NCI-H128 (cell line): ENCODE measurements at regions not wholly inside any gene's neighbourhood (a gene's known extent, or its start where the extent isn't known, plus 50 kb on each side); places are given as distances from the start of the nearest gene placed in this dataset.
"Not testable (repeated sequence)": the region's sequence is repeated elsewhere in the genome, so short reads cannot be mapped to it uniquely, and the experiment has no call there.

Experiments
- DNase-seq: peaks from one replicate; lab custom pipeline; 2025; ENCODE audit not compliant: unreplicated experiment; lab: John Stamatoyannopoulos, UW

DNA sequence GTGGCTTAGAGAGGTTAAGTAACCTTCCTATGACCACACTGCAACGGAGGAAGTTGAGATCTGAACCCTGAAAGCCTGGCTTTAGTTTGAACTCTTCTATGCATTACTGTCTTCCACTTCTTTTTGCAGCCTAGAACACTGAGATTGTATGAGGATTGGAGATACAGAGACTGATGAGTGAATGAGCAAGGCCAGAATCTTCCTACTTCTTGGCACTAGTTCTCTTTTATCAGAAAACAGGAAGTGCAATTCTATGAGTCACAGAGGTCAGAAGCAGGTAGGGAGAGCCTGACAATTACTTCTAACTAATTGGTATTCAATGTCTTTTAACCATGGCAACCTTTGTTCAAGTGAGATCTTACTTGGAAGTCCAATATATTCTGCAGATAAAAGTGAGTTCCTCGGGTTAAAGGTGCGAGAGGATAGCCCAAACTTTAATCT lies 219.0 kb downstream of the SHQ1 start:
- DNase-seq: no peak

DNA sequence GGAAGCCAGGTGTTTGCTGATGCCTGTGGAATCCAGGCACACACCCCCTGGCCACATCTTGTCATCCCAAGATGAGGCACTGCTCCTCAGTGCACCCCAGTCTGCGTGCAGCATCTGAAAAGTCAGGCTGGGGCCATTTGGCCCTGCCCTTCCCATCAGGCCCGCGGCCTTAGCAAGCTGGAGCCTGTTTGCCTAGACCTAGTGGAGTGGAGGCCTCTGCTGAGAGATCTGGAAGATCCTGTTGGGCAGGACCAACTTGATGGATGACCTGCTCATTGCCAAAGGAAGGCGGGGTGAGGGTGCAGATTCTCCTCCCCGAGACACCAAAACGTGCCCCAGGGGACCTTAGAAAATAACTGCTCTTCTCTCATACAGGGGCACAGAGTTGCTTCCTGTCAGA lies 220.2 kb downstream of the SHQ1 start:
- no peak for DNase-seq

DNA sequence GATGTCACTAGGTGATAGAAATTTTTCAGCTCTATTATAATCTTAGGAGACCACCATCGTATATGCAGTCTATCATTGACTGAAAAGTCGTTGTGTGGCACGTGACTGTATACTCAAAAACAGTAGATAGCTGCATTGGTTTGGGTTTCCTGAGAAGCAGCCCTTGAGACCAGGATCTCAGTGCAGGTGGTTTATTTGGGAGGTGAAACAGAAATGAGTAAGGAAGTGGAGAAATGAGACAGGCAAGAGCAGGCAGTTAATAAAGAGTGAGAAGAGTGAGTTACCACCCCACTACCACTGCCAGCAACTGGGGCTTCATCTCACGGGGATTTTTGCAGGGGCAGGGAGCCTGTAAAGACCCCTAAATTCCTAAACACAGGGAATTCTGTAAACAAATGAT lies 221.0 kb downstream of the SHQ1 start:
- no peak for DNase-seq

DNA sequence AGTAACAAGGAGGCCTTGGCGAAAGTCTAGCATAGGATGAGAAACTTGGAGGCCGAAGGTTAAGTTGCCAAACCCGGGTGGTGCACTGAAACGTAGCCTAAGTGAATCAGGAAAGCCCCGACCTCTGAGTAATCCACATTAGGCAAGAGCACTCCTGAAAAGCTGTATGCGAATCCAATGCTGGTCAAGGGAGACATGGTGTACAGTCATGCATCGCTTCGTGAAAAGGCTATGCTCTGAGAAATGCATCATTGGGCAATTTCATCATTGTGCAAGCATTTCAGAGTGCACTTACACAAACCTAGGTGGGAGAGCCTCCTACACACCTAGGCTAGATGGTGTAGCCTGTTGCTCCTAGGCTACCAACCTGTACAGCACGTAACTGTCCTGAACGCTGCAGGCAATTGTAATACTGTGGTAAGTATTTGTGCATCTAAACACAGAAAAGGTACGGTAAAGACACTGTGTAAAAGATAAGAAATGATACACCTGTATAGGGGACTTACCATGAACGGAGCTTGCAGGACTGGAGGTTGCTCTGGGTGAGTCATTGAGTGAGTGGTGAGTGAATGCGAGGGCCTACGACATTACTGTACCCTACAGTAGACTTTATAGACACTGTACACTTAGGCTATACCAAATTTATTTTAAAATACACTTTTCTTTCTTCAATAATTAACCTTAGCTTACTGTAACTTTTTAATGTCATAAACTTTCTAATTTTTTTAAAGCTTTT lies 222.5 kb downstream of the SHQ1 start:
- DNase-seq: no peak

DNA sequence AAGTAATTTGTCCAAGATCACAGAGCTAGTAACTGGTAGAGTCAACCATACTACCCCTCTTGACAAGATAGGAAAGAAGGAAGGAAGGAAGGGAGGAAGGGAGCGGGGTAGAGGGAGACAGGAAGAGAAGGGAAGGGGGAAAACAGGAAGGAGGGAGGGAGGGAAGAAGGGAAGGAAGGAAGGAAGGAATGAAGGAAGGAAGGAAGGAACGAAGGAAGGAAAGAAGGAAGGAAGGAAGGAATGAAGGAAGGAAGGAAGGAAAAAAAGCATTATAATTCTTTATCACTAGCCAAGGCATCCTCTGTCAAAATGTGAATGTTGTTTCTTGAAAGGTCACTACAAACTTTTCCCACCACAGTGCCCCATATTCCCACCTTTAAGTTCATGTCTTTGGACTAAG lies 223.6 kb downstream of the SHQ1 start:
- DNase-seq: no peak

DNA sequence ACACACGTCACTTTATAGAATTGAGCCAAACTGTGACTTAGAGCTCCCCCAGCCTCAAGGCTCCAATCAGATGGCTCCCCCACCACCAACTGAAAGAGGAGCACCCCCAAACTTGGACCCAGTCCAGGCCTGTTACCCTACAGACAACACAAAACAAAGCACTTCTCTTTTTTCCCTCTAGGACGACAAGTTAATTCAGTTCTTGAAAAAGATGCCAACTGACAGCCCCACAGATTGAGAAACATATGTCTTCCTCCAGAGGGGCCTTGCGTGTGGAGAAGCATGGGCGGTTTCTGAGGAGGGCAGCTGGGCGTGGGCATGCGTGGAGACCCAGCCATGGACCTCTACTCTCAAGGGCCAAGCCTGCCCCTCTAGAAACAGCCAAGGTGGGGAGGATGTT lies 229.5 kb downstream of the SHQ1 start:
- DNase-seq: no peak

DNA sequence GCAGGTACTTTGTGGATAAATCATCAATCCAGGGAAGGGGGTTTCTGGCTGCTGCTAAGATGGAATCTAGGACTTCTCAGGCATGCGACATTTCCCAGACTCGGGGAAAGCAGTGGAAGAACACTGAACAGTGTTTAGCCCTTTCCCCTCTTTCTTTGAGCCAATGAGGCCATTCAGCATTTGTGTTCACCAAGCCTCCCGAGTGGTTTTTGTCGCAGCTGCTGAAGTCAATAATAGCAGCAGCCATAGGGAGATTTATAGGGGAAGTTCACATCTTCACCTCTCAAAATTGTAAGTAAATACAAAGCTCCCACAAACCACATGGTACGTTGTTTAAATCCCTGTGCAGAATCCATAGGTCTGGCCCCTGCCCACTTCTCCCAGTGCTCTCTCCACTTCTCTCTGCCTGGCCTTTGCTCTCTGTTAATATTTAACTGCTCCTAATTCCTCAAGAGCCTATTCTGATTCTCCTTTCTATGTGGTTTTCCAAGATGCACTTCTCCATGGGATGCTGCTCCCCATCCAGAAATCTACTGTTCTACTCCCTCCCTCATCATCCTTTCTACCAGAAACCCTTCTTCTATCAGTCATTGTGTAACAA lies 230.7 kb downstream of the SHQ1 start:
- no peak for DNase-seq

DNA sequence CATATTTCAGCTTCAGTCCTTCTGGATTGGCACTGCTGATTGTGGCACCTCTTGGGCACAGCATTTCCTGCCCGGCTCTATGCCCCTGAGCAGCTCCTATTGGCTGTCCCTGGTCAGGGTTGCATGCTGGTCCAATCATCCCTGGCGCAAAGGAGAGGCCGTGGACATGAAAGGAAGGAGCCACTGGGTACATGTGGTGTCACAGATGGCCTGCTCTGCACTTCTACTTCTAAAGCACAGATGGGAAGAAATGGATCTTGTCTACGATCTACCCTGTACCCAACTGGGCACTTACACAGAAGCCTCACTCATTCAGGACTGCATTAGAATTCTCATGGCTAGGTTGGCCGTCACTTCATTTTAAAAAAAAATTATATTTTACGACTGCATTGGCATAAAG lies 232.5 kb downstream of the SHQ1 start:
- no peak for DNase-seq

DNA sequence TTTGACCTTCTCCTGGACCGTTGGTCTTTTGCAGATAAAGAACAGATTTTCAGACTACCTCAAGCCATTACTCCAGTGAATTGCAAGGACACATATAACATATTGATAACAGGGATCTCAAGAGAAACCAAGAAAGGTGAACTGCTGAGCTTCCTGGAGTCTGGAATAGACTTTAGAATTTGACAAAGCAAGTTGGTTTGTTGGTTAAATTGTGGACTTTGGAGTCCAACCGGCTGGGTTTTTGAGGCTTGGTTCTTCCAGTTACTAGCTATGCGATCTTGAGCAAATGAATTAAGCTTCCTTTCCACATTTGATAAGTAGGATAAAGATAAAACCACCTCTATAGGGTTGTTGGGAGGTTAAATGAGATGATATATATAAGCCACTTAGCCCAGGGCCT lies 233.1 kb downstream of the SHQ1 start:
- DNase-seq: no peak

DNA sequence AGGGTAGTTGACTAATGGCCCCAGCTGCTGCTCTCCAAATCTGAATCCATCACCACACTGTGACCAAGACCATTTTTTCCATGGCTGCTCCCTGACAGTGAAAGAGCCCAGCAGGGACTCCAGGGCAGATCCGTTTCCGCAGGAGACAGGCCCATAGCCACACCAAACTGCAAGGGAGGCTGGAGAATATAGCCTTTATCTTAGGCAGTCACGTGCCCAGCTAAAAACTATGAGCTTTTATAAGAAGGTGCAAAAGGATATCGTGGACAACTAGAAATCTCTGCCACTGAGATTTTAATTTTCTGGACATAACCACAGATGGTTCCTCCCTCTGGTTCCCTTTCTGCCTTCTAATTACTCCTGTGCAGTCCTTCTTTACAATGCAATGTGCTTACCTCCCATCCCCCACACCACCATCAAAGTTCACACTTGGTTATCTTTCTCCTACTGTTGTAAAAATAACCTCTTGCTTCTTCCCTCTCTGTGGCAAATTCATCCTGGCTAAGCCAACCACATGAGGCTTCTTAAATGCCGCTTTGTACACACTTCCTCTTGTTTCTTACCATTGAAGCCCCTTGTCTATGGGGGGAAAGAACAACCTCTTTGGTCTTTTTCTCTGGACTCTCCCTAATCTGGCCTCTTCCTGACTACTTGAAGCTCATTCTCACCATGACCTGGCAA lies 233.7 kb downstream of the SHQ1 start:
- DNase-seq: no peak

DNA sequence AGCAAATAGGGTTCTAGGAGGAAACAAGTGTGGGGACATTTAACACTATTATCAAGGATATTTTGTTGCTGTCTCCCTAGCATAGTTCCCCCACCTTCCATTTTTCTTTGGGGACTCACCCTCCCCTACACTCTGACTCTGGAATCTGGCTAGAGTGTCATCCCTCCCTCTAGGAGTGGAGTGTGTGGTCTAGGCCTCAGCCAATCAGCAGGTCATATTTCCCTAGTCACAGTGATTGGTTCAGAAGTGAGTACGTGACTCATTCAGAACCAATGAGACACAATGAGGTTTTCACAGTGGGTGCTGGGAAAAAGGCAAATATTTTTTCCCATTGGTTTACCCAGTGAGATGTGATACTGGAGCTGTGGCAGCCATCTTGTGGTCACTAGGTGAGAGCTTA lies 234.4 kb downstream of the SHQ1 start:
- no peak for DNase-seq

DNA sequence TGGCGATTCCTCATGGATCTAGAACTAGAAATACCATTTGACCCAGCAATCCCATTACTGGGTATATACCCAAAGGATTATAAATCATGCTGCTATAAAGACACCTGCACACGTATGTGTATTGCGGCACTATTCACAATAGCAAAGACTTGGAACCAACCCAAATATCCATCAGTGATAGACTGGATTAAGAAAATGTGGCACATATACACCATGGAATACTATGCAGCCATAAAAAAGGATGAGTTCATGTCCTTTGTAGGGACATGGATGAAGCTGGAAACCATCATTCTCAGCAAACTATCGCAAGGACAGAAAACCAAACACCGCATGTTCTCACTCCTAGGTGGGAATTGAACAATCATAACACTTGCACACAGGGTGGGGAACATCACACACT lies 239.1 kb downstream of the SHQ1 start:
- not testable (repeated sequence) for DNase-seq

DNA sequence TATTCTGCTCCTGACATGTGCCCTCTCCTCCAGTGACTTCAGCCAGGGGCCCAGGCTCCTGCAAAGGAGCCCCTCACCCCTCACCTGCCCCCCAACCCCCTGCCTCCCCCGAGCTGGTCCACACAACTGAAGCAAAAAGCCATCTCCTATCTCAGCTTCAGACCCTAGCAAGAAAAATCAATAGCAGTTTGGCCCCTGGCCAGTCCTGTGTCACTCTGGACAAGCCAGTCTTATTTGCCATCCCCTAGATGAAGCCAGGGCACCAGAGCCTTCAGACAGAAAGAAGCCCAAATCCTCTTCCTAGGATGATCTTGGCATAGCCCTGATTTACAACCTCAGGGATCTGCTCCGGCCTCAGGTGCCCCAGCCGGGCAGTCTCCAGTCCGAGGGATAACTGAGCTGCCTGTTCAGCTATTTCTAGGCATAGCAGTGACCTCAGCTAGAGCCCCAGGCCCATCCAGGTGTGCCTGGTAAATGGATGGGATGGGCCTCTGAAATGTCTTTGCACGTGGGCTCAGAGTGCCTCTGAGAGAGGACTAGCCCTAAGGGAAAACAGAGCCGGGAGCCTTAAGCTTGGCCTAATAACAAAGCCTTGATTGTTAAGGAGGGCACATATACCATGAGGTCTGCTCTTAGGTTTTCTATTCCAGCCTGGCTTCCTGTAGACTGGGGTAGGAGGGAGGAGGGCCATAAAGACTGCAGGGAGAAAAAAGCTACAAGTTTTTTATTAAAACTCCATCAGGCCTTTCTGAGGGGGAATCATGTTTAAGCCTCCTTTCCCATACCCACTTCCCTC lies 242.0 kb downstream of the SHQ1 start:
- no peak for DNase-seq

DNA sequence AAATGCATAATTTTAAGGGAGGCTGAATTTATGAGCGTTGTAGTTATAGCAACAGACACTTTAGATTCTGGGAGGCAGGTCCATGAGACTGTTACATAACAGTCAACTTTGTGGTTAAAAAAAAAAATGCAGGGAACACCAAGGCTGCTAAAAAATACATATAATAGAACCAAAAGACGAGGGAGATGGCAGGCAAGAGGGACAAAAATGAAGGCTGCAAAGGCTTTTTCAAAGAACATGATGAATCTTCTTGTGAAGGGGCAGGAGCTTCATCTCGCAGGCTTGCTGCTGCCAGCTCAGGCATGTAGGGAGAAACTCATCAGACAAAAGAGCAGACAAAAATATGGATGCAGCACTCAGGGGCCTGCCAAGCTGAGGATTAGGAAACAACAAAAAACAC lies 243.9 kb downstream of the SHQ1 start:
- DNase-seq: no peak

DNA sequence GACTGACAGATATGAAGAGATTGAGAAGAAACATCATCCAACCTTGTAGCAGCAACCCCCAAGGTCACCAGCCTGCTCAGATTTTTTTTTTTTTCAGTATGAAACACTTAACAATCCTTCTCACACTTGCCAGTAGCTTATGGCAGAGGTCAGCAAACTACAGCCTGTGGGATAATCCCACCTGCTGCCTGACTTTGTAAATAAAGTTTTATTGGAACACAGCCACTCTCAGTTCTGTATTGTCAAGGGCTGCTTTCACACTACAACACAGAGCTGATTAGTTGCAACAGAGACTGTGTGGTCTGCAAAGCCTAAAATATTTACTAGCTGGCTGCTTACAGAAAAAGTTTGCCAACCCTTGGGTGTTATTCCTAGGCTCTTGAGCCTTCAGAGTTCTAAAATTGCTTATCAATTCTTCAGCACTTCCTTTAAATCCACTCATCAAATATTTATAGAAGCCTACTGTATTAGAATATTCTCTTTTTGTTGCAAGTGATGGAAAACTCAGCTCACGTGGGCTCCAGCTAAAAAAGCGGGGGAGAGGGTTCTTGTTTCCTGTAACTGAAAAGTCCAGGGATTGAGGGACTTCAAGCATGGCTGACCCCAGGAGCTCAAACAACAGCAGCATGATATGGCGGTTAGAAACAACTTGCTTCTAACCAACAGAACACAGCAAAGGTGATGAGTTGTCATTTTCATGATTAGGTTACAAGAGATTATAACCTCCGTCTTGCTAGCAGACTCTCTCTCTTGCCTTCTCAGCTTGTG lies 246.1 kb downstream of the SHQ1 start:
- no peak for DNase-seq

DNA sequence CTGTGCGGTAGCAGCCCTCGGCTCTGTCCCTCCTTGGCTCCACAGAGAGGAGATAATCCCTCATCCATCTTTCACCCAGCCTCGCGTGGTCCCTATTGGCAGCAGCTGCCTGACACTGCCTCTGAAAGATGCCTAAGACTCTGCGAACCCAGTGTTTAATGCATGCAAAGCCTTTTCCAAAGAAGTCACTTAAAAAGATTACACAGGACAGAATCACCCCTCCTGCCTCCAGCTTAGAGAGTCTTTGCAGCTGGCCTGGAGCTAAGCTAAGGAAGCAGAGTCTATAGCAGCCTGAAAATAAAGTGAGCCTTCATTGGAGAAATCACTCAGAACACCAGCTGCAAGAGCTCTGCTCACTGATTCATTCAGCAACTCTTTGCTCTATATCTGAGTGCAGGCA lies 247.2 kb downstream of the SHQ1 start:
- DNase-seq: no peak

DNA sequence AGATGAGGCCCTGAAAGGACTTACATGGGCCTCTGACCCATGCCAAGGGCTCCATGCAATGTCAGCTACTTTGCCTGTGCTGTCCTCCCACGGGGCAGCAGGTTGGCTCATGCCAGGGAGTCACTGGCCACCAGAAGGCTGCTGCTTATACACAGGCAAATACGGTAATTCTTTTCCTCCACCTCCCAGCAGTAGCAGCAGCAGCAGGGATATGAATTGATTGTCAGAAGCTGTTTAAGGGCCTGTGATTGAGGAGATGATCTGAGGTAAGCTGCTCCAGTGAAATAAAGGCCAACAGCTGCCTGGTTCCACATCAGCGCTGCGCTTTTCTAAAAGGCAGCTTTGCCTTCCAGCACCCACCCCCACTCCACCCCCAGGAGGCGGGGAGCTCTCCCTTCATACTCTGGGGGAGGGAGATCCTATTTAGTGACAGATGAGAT lies 250.5 kb downstream of the SHQ1 start:
- no peak for DNase-seq

DNA sequence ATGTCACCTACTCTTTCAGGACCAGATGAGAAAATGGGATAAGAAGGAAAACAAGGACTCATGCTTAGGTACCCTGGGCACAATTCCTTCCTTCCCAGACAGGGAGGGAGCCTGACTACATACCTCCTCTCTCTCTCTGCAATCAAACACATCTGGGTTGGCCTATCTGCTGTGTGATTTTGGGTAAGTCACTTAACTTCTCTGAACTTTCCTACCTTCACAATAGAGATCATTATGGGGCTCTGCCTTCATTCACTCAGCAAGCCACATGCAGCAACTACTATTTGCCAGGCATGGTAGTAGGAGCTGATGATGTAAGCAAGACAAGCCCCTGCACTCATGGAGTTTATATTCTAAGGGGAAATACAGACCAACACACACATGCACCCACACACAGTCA lies 251.2 kb downstream of the SHQ1 start:
- DNase-seq: no peak

DNA sequence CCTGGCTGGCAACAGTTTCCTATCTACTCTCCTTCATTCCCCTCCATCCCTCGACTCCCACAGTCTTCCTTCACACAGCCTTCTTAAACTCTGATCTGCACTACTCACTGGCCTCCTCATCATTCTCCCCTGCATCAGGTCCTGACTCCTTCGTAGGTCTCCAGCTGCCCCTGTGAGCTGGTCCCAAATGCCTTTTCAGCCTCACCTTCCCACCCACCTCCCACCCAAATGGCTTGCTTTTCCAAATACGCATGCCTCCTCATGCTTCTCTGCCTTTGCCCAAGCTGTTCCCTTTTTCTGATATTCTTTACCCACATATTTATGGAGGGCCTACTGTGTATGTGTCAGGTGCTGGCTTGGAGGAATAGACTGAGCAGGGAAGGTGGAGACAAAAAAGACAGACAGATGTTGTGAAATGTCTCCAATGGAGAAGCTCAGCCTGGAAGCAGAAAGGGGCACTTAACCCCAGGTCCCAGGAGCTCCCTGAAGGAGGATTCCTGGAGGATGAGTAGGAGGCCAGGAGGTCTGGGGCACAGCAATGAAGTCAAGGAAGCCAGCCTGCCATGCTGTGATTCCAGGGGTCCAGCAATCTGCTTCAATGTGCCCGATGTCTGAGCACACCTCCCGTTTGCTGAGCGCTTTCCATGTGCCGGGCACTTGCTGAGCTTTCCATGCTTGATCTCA lies 252.2 kb downstream of the SHQ1 start:
- DNase-seq: no peak

DNA sequence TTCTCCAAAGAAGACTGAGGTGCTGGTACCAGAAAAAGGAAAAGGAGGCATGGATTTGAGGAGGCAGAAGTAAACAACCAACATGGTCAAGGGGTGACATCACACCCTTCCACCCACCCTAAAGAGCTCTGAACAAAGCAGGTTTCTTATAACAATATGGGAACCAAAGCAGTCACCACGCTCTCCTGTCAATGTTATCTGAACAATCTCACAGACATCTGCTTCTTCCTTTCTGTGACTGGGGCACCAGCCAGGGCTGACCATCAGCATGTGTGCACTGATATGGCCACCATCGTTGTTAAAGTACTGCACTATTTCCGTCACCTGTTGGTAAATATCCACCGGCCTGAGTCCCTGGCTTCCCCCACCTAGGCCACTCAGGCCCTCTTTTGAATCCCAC lies 252.9 kb downstream of the SHQ1 start:
- DNase-seq: no peak
